HG03457 (cell line): ENCODE measurements at regions not wholly inside any gene's neighbourhood (a gene's known extent, or its start where the extent isn't known, plus 50 kb on each side); places are given as distances from the start of the nearest gene placed in this dataset.

ENCODE experiments used
- ATAC-seq: cut with Tn5 transposase; IDR thresholded peaks from one replicate; pipeline ENCODE4 v1.9.1; 2021; ENCODE audit warnings: moderate number of reproducible peaks; ENCODE audit not compliant: unreplicated experiment

DNA sequence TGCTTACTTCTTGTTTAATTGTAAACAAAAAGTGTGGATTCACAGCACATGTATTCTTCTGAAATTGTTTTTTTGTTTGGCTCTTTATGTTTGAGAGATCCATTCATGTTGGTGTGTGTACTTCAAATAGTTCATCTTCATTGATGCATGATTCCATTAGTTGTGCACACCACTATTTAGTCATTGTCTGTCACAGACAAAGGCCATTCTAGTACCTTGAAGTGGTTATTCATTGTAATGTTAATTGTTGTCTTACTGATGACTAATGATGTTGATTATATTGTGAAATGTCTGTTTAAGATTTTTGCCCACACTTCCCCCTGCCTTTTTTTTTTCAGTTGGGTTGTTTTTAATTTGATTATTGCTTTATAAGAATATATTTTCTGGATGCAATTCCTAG, 391.3 kb downstream of the DIRAS2 start:
- no peak for ATAC-seq

DNA sequence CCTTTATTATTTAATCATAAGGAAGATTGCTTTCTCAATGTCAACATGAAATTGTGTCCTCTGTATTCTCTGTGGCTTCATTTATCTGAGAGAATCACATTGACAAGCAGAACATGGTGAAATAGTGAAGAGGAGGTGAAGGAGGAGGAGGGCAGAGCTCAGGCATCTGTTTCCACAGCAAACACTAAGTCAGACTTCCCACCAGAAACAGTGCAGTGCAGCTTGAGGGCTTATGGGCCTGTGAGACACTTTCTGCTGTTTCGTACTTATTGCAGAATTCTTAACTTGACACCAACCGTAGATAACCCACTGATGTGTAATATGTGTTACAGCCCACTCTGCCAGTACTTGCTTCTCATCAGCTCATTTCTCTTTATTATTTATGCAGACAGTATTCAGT, 386.3 kb downstream of the DIRAS2 start:
- no peak for ATAC-seq

GRCh38 chr9:90259311-90260246, 383.0 kb downstream of the DIRAS2 start:
- ATAC-seq: no peak

- ATAC-seq: no peak
Observed at GRCh38 chr9:90261698-90262097, 380.9 kb downstream of the DIRAS2 start.

GRCh38 chr9:90268613-90269012, 374.0 kb downstream of the DIRAS2 start:
- no peak for ATAC-seq

DNA sequence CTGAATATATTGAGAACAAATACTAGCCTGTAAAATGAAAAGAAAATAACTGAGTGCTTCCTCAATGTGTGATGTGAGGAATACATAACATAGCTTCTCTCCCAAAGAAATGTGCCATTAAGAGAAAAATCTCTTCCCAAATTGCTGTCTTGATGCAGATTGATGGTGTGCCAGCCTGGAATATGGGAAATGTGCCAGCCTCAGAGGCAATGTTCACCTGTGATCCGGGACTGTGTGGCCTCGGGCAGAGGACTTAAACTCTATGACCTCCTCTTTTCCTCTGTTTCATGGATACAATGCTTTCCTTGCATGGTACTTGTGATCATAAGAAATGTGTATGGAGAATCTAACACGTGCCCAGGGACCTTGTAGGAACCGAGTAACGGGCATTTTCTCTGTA, 370.9 kb downstream of the DIRAS2 start:
- ATAC-seq: no peak

DNA sequence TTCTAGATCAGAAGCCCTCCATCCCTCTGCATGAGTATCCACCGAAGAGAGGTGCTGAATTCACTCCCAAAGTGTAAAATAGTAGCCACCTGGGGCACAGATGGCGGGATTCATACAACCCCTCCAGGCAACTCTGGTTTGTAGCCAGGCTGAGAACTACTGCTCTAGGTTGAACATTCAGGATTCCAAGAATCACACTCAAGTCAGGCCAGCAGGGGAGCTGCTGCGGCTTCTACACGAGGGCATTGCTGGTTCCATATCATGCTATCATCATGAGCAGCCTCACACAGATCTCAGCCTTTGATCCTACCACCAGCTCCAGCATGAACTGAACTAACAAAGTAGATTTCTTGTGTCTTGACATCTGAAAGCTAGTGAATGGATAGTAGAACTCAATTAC, 367.9 kb downstream of the DIRAS2 start:
- ATAC-seq: no peak

- ATAC-seq: no peak
Observed at GRCh38 chr9:90285946-90286345, 356.7 kb downstream of the DIRAS2 start.

GRCh38 chr9:90287567-90288274, 354.9 kb downstream of the DIRAS2 start:
- peak; percentile 94 for ATAC-seq

GRCh38 chr9:90288275-90288639, 354.4 kb downstream of the DIRAS2 start:
- no peak for ATAC-seq

GRCh38 chr9:90290716-90291485, 351.7 kb downstream of the DIRAS2 start:
- ATAC-seq: no peak

DNA sequence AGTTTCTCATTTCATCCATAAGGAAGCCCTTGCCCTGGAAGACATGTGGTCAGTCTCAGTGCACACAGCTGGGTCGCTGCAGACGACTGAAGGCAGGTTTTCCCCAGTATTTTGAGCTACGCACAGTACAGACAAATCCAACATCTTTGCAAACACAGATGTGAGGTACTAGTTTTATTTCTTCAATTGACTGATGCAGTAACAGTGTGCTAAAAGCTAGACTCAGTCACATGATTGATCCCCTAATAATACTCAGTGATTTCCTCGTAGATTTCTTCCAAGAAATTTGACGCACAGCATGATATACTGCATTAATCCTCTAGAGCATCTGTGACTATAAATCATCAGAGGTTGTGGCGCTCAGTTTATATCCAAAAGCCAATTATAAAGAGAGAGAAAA, 346.1 kb downstream of the DIRAS2 start:
- ATAC-seq: no peak

DNA sequence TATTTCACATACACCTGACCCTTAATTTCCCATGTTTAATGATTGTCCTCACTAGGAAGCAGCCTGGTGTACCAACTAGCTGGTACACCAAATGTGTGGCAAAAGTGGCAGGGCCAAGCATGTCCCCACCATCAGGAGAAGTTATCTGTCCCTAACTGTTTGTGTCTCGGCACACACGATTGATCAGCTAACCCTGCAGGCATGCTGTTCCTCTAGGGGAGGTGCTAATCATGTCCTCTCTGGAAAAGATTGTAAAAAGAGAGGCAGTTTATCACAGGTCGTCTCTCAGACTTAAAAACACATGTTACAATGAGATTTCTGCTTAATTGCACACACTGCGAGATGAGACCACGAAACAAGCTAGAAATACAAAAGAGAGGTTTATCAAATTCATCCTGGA, 342.7 kb downstream of the DIRAS2 start:
- no peak for ATAC-seq

GRCh38 chr9:90300611-90301276, 341.9 kb downstream of the DIRAS2 start:
- no peak for ATAC-seq

- no peak for ATAC-seq
Observed at GRCh38 chr9:90301277-90301653, 341.4 kb downstream of the DIRAS2 start.

GRCh38 chr9:90303655-90304054, 339.0 kb downstream of the DIRAS2 start:
- no peak for ATAC-seq

- ATAC-seq: no peak
Observed at GRCh38 chr9:90306158-90306557, 336.5 kb downstream of the DIRAS2 start.

- no peak for ATAC-seq
Observed at GRCh38 chr9:90307167-90307833, 335.3 kb downstream of the DIRAS2 start.

DNA sequence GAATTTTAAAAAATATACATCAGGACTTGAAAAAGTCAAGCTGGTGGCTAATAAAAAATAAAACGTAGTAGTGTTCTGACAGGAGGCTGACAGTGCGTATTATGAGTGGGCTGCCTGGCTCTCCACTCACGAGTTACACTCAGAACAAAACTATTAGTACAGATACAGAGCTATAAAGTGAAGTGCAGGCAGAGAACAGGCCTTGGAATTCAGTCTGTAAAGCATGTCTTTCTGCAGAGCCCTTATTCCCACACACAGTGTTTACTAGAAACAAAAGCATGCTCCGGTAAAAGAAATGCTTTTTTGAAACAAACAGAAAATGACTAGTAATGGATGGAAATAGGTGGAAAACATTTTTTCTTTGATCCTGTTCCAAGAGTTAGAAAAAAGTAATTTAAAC, 334.7 kb downstream of the DIRAS2 start:
- no peak for ATAC-seq

GRCh38 chr9:90308691-90309090, 333.9 kb downstream of the DIRAS2 start:
- ATAC-seq: no peak
